HG02973 (cell line): ENCODE measurements at regions not wholly inside any gene's neighbourhood (a gene's known extent, or its start where the extent isn't known, plus 50 kb on each side); places are given as distances from the start of the nearest gene placed in this dataset.
"Not testable (repeated sequence)": the region's sequence is repeated elsewhere in the genome, so short reads cannot be mapped to it uniquely, and the experiment has no call there.

Experiments
- ATAC-seq: cut with Tn5 transposase; IDR thresholded peaks from one replicate; pipeline ENCODE4 v1.9.1; 2021; ENCODE audit warnings: moderate library complexity; ENCODE audit not compliant: unreplicated experiment

DNA sequence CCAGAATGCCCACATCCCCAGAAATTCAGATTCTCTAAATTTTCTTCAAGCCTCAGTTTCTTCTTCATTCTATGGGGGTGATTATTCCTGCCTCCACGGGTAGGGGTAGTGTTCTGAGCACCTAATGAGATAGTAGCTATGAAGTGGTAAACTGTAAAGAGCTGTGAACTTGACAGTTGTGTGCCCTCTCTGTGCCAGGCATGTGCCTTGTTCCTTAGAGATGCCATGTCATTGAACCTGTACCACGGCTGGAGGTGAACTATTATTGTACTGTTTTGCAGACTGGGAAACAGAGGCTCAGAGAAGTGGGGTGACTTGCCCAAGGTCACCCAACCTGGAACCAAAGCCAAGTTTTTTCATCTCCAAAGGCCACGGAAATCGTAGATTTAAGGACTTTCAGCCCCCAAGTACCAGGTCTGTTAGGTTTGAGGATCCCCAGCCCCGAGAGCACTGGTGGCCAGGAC lies 67.7 kb upstream of the SIRPA start:
- ATAC-seq, result no peak

DNA sequence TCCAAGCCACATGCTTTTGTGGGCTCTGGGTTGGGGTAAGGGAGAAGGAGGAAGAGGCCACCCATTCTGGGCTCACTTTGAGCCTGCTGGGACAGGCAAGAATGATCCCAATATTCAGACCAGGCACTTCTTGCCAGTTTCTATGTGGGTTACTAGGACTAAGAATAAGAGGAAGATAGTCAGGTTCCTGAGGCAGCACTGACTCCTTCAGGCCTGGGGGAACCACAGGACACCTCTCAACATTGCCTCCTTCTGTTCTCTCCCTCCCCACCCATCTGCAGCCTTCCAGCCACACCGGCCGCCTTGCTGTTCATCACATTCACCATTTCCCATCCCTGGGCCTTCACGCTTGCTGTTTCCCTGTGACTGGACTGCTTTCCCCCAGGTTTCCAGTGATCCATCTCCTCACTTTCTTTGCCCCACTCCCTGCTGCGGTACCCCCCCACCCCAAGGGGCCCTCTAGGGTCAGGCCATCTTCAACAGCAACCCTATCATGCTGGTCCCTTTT lies 69.2 kb upstream of the SIRPA start:
- ATAC-seq, result no peak

- ATAC-seq, result no peak
Measured at GRCh38 chr20:1825507-1825906, 69.7 kb upstream of the SIRPA start.

GRCh38 chr20:1824834-1825233 lies 70.4 kb upstream of the SIRPA start:
- no peak for ATAC-seq

- ATAC-seq, result no peak
Measured at GRCh38 chr20:1824181-1824580, 71.0 kb upstream of the SIRPA start.

DNA sequence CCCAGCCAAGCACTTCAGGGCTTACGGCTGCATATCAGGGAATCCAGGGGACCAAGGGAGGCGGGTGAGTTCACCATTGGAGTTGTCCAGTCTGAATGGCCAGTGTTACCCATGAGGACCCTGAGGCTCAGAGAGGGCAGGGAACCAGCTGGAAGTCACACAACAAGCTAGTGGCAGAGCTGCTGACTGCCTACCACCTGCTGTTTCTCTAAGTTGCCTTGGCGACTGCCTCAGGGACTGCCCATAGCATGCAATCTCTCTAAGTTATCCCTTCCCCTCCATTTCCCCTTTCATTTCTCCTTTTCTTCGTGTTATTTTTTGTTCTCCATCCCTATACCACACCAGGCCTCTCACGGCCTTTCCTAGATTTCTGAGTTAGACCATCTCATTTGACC lies 71.8 kb upstream of the SIRPA start:
- no peak for ATAC-seq

DNA sequence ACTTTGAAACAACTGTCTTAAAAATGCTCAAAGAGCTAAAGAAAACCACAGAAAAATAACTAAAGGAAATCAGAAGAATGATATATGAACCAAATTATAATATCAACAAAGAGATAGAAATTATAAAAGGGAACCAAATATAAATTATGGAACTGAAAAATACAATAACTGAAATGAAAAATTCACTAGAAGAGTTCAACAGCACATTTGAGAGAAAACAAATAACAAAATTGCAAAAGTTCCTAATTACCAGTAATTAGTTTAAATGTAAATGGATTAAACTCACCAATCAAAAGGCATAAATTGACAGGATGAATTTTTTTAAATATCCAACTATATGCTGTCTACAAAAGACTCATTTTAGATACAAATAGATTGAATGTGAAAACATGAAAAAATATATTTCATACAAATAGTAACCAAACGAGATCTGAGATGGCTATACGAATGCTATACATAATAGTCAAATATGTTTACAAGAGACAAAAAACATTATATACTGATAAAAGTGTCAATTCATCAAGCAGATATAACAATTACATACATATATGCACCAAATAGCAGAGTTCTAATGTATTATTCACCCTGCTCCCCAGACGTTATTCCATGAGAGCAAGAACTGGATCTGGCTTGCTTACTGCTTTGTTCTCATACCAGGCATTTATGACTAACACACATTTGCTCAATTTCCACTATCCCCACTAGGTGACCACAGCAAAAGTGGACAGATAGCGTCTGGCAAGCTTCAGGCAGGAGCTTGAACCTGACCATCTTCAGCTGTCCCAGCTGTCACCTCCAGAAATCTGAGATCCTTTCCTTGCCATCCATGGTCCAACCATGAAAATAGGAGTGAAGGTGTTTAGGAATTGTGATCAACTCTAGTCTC lies 72.4 kb upstream of the SIRPA start:
- no peak for ATAC-seq

DNA sequence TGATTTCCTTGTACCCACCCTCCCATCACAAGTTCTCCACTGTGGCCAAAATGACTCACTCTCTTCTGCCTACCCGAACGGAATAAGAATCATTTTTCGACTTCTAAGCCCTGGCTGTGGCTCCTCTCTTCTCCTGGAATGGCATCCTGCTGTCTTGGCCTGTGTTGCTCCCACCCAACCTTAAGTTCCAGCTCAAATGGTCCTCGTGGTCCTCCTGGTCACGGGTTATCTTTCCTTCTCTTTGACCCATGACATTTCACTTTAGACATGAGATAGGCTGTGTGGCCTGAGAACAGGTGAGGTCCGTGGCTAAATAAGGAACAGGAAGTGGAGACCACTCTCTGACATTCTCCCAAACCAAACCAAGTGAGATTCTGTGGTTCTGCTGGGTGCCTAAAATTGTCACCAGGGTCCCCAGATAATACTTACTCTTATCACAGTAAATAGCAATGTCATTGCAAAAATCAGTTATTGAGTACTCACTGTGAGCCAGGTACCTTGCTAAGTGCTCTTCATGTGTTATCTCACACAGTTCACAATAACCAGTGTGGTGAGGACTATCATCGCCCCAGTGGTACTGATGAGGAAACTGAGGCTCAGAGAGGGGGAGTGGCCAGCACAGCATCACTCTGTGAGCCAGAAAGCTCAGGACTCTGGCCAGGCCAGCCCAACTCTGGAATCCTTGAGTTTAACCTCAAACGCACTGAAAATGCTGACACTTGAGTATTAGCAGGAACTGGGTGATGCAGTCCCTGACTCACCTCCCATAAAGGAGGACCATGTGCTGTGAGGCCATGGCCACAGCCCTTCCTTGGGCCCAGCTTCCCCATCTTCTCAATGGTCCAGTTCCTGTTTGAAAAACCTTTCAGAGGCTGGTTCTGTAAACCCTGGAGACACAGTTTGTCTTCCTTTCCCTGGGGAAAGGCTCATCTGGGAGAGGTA lies 74.8 kb upstream of the SIRPA start:
- no peak for ATAC-seq

DNA sequence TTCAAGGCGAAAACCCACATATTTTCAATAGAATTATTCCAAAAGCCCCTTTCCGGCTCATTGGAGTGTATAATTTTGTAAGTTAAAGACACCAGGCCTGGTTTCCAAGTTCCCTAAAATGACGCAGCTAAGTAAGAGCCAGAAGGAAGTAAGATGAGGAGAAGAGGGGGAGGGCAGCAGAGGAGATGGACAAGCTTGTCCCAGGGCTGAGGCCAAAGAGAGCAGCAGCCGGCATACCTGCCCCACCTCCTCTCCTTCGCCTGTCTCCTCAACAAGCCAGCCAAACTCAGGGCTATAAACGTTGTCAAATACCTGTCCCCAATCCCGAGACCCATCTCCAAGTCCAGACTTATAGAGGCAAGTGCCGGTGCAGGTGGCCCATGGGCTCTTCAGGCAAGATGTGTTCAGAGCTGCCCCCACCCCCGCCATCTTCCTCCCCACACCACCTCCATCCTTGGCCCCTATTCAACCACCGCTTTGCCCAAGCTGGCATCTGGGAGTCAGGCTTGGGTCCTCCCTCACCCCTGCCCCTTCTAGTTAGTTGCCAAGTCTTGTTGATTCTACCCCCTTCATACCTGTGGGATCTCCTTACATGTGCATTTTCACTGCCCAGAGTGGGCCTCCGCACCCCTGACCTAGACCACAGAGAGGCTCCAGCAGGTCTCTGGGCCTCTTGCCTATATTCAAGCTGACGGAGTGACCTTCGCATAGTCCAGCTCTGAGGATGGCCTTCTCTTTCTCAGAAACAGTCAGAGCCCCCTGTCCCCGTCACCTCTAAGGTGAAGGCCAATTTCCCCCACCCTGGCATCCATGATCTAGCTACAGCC lies 75.7 kb upstream of the SIRPA start:
- no peak for ATAC-seq

- no peak for ATAC-seq
Measured at GRCh38 chr20:1818895-1819294, 76.3 kb upstream of the SIRPA start.

DNA sequence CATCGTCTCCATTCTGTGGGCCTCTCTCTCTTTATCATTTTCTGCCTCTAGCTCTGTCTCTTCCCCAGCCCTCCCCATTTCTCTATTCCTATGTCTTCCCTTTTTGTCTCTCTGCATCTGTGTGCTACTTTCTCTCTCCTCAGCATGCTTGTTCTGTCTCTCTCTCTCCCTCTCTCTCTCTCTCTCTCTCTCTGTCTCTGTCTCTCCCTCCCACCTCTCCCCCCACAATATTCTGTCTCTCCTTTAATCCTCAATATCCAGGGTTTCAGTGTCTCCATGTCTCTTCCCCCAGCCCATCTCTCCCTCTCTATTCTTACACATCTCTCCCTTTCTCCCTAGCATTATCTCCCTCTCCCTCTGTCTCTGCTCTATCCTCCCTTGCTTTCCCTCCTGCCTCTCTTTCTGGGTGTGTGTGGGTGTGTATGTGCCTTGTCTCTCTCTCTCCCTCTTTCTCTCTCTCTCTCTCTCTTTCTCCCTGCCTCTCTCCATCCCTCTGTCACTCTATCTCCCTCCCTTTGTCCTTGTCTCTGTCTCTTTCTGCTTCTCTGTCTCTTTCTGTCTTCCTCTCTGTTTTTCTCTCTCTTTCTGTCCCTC lies 76.9 kb upstream of the SIRPA start:
- no peak for ATAC-seq

- no peak for ATAC-seq
Measured at GRCh38 chr20:1817577-1818211, 77.5 kb upstream of the SIRPA start.

DNA sequence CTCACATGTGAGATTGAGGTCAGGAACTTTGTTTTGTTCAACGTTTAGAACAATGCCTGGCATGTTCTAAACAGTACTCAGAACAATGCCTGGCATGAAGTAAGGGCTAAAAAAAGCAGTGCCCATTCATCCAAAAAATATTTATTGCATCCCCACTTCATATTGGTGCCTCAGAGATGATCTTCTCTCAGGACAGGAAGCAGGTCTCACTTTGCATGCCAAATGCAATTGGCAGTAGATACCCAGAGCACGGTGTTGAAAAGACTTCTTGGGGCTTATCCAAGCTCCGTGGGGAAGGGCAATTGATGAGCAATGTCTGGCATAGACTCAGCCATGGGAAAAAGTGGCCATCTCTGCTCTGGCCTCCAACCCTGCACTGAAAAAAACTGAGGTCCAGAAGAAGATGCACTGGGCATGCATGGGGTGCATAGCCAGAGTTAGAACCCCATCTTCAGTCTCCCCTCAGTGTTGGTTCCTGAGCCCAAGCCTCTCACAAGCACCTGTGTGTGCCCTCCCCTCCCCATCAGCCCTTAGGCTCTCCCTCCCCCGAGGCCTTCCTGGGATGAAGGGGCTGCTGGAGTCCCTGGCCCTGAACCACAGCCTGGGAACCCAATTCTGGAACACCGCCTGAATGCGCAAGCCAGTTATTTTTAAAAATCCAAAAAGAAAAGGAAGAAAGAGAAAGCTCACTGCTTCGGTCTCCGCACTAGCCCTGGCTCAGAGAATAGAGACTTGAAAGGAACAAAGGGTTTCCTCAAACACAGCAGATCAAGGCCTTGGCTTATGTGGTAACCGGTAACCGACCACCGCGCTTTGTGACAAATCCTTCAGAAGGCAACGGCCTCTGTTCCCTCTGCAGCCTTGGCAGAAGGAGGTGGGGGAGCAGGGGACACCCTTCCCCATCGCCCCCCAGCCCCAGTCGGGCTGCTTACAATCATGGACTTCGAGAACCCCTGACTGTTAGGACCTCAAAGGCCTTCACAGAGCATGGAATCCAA lies 78.5 kb upstream of the SIRPA start:
- ATAC-seq, result no peak

GRCh38 chr20:1815502-1816085 lies 79.6 kb upstream of the SIRPA start:
- no peak for ATAC-seq

- ATAC-seq, result not testable (repeated sequence)
Measured at GRCh38 chr20:1814861-1815260, 80.3 kb upstream of the SIRPA start.

GRCh38 chr20:1813674-1814635 lies 81.3 kb upstream of the SIRPA start:
- ATAC-seq, result no peak

DNA sequence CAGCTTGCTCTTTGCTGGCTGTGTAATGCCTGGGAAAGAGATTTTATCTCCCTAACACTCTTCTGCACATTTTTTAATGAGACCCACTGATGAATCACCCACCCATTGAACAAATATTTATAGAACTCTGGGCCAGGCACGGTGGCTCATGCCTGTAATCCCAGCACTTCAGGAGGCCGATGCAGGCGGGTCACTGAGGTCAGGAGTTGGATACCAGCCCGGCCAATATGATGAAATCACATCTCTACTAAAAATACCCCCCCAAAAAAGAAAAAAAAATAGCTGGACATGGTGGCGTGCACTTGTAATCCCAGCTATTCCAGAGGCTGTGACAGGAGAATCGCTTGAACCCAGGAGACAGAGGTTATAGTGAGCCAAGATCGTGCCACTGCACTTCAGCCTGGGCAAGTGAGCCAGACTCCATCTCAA lies 82.1 kb upstream of the SIRPA start:
- no peak for ATAC-seq
